NCI-H226 (cell line): ENCODE measurements at regions not wholly inside any gene's neighbourhood (a gene's known extent, or its start where the extent isn't known, plus 50 kb on each side); places are given as distances from the start of the nearest gene placed in this dataset.
A peak's percentile ranks its signal among the peaks of the same experiment; 100 is the strongest.

Experiments used
- DNase-seq: peaks from one replicate; pipeline ENCODE4 v3.0.0-alpha.2; 2015

GRCh38 chr21:24188506-24188905 is 1418.8 kb downstream of the MRPL39 start:
- DNase-seq = no peak

GRCh38 chr21:24183077-24183476 is 1424.2 kb downstream of the MRPL39 start:
- DNase-seq = no peak

- DNase-seq = no peak
Observed at GRCh38 chr21:24179110-24179509, 1428.2 kb downstream of the MRPL39 start.

GRCh38 chr21:24175106-24175505 is 1432.2 kb downstream of the MRPL39 start:
- no peak for DNase-seq

GRCh38 chr21:24171736-24172135 is 1435.5 kb downstream of the MRPL39 start:
- no peak for DNase-seq

GRCh38 chr21:24163539-24163938 is 1443.7 kb downstream of the MRPL39 start:
- no peak for DNase-seq

- no peak for DNase-seq
Observed at GRCh38 chr21:24160528-24160927, 1446.8 kb downstream of the MRPL39 start.

- DNase-seq = no peak
Observed at GRCh38 chr21:24153137-24153536, 1454.1 kb downstream of the MRPL39 start.

- DNase-seq = no peak
Observed at GRCh38 chr21:24150753-24151152, 1456.5 kb downstream of the MRPL39 start.

GRCh38 chr21:24148461-24148860 is 1458.8 kb downstream of the MRPL39 start:
- DNase-seq = no peak

GRCh38 chr21:24147674-24148073 is 1459.6 kb downstream of the MRPL39 start:
- no peak for DNase-seq

GRCh38 chr21:24131056-24131455 is 1476.2 kb downstream of the MRPL39 start:
- no peak for DNase-seq

GRCh38 chr21:24127651-24128050 is 1479.6 kb downstream of the MRPL39 start:
- DNase-seq = no peak

- no peak for DNase-seq
Observed at GRCh38 chr21:24123785-24124184, 1483.5 kb downstream of the MRPL39 start.

GRCh38 chr21:24118738-24119459 is 1488.4 kb downstream of the MRPL39 start:
- DNase-seq = peak; percentile 78

GRCh38 chr21:24115141-24115540 is 1492.1 kb downstream of the MRPL39 start:
- no peak for DNase-seq

- DNase-seq = no peak
Observed at GRCh38 chr21:24112020-24112419, 1495.3 kb downstream of the MRPL39 start.

- no peak for DNase-seq
Observed at GRCh38 chr21:24110846-24111245, 1496.4 kb downstream of the MRPL39 start.

- no peak for DNase-seq
Observed at GRCh38 chr21:24097181-24097580, 1510.1 kb downstream of the MRPL39 start.

GRCh38 chr21:24096651-24097050 is 1510.6 kb downstream of the MRPL39 start:
- DNase-seq = no peak

GRCh38 chr21:24093032-24093431 is 1514.2 kb downstream of the MRPL39 start:
- no peak for DNase-seq

- DNase-seq = no peak
Observed at GRCh38 chr21:24076179-24076578, 1531.1 kb downstream of the MRPL39 start.

- DNase-seq = no peak
Observed at GRCh38 chr21:24055696-24056095, 1551.6 kb downstream of the MRPL39 start.

GRCh38 chr21:24050231-24050630 is 1557.0 kb downstream of the MRPL39 start:
- no peak for DNase-seq

- no peak for DNase-seq
Observed at GRCh38 chr21:24046829-24047443, 1560.3 kb downstream of the MRPL39 start.
